Stimulated activated CD4-positive, alpha-beta T cell treated with anti-CD3 and anti-CD28 coated beads, Interleukin-15, amount 100 ng/mL, for 1 hour (primary cell): ENCODE measurements at regions not wholly inside any gene's neighbourhood (a gene's known extent, or its start where the extent isn't known, plus 50 kb on each side); places are given as distances from the start of the nearest gene placed in this dataset.

Experiments
- DNase-seq, 2 donors: peaks; one replicate each; pipeline ENCODE4 v3.0.0-alpha.2; 2020; ENCODE audit warnings: low read depth in 1 of 2, low spot score in 1 of 2

- DNase-seq, result no peak
Observed at GRCh38 chr6:112787371-112787770, 440.2 kb downstream of the RFPL4B start.

- DNase-seq, result no peak
Observed at GRCh38 chr6:112795316-112795715, 448.2 kb downstream of the RFPL4B start.

DNA sequence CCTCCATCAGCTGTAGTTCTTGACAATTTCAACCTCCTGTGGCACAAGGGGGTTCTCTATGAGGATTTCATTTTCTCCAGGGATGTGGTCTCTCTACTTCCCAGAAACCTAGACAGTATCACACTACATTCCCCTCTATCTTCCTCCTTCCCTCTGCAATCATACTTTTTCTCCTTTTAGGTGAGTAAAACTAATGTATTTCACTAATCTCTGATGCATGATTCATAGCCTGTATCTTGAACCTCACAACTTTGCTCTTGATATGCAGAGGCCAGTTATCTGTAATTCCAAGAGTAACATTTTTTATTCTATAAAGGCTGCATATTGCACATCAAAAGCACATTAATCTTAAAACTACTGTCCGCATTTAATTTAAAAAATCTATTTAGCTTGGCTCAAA is 449.6 kb downstream of the RFPL4B start:
- DNase-seq, result no peak

- no peak for DNase-seq
Observed at GRCh38 chr6:112799889-112800288, 452.8 kb downstream of the RFPL4B start.

DNA sequence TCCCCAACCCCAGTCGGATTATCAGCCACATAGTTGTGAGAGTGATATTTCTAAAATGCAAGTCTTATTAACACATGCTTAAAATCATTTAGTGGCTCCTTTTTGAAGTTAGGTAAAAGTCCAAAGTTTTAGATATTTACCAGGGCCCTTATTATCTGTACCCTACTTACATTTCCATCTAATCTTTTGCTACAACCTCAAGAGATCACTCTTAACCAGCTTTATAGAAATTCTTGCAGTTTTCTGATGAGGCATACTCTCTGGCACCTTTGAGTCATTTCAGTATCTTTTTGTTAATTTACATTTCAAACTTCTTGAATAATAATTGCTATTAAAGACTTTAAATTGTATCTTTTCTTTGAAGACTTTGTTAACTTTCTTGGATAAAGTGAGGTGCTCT is 453.3 kb downstream of the RFPL4B start:
- DNase-seq, result no peak

- no peak for DNase-seq
Observed at GRCh38 chr6:112800916-112801315, 453.8 kb downstream of the RFPL4B start.

GRCh38 chr6:112801468-112802080 is 454.4 kb downstream of the RFPL4B start:
- DNase-seq, result no peak

GRCh38 chr6:112802144-112802543 is 455.0 kb downstream of the RFPL4B start:
- DNase-seq, result no peak

DNA sequence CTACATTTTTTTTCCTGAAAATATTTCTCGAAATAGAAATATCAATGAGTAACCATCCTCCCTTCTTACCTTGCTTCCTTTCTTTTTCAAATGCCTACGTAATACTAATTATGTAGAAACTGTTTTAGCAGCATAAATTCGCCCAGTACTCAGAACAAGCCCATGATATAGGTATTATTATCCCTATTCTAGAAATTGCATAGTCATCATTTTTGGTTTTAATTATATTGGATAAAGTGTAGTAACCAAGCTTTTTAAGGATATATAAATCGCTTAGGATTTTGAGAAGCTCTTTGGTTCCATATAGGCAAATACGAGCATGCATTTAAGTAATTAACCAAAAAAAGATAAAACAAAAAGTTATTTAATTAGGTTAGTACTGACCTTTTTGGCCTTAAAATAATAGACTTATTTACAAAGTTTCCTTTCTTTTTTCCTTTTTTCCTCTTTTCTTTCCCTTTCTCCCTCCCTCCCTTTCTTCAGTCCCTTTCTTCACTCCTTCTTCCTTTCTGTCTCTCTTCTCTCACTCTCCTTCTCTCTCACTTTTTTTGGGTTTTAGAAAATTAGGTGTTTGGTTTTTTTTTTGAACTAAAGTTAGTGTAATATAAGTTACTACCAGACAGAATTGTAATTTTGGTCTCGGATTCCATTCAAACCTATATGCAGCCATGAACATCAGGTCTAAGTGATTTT is 457.7 kb downstream of the RFPL4B start:
- no peak for DNase-seq

- DNase-seq, result no peak
Observed at GRCh38 chr6:112806163-112806865, 459.2 kb downstream of the RFPL4B start.

GRCh38 chr6:112821476-112821875 is 474.3 kb downstream of the RFPL4B start:
- DNase-seq, result no peak

GRCh38 chr6:112822769-112823168 is 475.6 kb downstream of the RFPL4B start:
- no peak for DNase-seq

DNA sequence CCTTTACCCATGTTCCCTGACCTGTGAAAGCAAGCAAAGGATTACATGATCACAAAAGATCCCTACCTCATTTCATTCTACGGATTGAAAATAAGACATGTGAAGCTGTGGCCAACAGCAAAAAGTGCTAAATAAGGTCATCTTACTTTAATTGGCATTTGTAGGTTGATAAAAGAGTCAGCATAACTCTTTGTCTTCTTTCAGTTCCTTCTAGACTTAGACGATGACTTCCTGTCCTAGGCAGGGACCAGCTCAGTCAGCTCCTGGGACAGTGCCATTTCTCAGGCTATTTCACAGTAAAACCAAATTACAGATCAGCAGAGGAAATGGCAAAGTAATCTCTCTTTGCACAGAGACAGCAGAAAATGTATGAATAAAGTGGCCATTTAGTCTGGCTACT is 480.7 kb downstream of the RFPL4B start:
- DNase-seq, result no peak

DNA sequence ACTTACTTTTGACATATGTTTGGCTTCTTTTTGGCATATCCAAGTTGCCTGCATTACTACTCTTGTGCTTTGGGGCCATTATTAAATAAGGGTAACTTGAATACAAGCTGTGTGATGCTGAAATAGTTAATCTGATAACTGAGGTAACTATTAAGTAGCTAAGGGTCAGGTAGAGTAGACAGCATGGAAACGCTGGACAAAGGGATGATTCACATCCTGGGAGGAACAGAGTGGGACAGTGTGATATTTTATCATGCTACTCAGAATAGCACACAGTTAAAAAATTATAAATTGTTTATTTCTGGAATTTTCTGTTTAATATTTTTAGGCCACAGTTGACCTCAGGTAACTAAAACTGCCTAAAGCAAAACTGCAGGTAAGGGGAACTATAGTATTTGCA is 483.9 kb downstream of the RFPL4B start:
- no peak for DNase-seq

DNA sequence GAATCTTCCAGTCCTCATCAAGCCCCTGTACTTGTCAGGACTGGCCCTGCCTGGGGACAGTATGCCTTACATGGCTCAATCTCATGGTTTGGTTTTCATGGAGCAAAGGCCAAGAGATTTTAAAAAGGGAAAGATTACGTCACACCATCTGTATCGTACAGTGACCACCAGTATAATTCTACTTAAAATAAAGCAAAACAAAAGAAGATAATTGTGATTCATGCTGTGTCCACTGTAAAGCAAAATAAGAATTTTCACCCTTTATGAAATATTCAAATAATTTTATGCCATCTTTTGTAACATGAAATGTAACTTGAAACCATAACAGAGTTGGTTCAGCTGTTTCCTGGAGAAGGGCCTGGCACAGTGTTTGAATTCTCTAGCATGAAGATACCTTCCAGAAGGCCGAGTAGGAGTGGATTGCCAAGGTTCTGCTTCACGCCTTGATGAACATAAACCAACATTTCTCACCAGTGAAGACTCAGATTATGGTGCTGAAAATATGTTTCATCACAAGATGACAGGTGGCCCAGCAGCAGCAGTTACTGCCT is 486.5 kb downstream of the RFPL4B start:
- no peak for DNase-seq

- DNase-seq, result no peak
Observed at GRCh38 chr6:112835078-112835477, 487.9 kb downstream of the RFPL4B start.

GRCh38 chr6:112839525-112839961 is 492.4 kb downstream of the RFPL4B start:
- no peak for DNase-seq

- DNase-seq, result no peak
Observed at GRCh38 chr6:112841553-112842329, 494.6 kb downstream of the RFPL4B start.

GRCh38 chr6:112842330-112842685 is 495.2 kb downstream of the RFPL4B start:
- DNase-seq, result no peak

DNA sequence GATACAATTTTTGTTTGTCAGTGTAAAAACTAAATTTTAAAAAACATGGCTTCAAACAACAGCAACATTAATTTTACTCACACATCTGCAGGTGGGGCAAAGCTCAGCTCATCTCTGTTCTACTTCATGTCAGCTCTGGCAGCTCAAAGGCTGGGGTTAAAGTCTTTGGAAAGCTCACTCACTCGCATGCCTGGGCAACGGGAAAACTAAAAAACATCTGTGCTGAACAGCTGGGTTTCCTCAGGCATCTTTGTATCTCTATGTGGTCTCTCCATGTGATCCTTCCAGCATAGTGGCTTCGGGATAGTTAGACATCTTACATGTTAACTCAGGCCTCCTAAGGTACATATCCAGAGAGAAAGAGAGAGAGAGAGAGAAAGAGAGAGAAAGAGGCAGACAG is 499.6 kb downstream of the RFPL4B start:
- DNase-seq, result no peak

- DNase-seq, result no peak
Observed at GRCh38 chr6:112851146-112851545, 504.0 kb downstream of the RFPL4B start.
